Sigmoid colon (tissue), 4 donors: ENCODE measurements at regions not wholly inside any gene's neighbourhood (a gene's known extent, or its start where the extent isn't known, plus 50 kb on each side); places are given as distances from the start of the nearest gene placed in this dataset.

Experiments
- EP300 ChIP-seq, 4 donors: sonication (generic); formaldehyde crosslinking; IDR thresholded peaks; one replicate each; pipeline ENCODE4 v1.6.1; 2017; ENCODE audit warnings: antibody characterized with exemption in 4 of 4
- POLR2A ChIP-seq, 2 donors: fragments of 450-650 bp; IDR thresholded peaks; one replicate each; pipeline ENCODE4 v1.6.1; 2016; ENCODE audit warnings: antibody characterized with exemption in 2 of 2, mild to moderate bottlenecking in 2 of 2, moderate library complexity in 2 of 2
- TF ChIP-seq, protein P1 (sequence below), 4 experiments: fragments of 450-650 bp in 3 of 4; fragments of 200-600 bp in 1 of 4; IDR thresholded peaks; one replicate each; pipeline ENCODE4 v1.5.1; 2016 to 2019; ENCODE audit warnings: antibody characterized with exemption in 4 of 4, mild to moderate bottlenecking in 3 of 4, moderate library complexity in 2 of 4

- TF ChIP-seq POLR2A (IDR thresholded peaks at IDR 0.05) (no peak), EP300 (IDR thresholded peaks at IDR 0.05) (no peak)
- TF ChIP-seq, protein P1, sequence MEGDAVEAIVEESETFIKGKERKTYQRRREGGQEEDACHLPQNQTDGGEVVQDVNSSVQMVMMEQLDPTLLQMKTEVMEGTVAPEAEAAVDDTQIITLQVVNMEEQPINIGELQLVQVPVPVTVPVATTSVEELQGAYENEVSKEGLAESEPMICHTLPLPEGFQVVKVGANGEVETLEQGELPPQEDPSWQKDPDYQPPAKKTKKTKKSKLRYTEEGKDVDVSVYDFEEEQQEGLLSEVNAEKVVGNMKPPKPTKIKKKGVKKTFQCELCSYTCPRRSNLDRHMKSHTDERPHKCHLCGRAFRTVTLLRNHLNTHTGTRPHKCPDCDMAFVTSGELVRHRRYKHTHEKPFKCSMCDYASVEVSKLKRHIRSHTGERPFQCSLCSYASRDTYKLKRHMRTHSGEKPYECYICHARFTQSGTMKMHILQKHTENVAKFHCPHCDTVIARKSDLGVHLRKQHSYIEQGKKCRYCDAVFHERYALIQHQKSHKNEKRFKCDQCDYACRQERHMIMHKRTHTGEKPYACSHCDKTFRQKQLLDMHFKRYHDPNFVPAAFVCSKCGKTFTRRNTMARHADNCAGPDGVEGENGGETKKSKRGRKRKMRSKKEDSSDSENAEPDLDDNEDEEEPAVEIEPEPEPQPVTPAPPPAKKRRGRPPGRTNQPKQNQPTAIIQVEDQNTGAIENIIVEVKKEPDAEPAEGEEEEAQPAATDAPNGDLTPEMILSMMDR (IDR thresholded peaks at IDR 0.05) = no peak
These were observed 290.7 kb downstream of the TCERG1L start for GRCh38 chr10:131020775-131021174.
